Neural progenitor cell (in vitro differentiated cells): ENCODE measurements at regions not wholly inside any gene's neighbourhood (a gene's known extent, or its start where the extent isn't known, plus 50 kb on each side); places are given as distances from the start of the nearest gene placed in this dataset.
A peak's percentile ranks its signal among the peaks of the same experiment; 100 is the strongest.

Source experiments
- DNase-seq: peaks from one replicate; pipeline ENCODE4 v3.0.0-alpha.2; 2016; ENCODE audit warnings: low spot score
- H2AFZ ChIP-seq: fragments of 200-600 bp; sonication (generic); replicated peaks from 2 replicates; pipeline ENCODE4 v1.6.1; 2016; ENCODE audit warnings: antibody characterized with exemption
- H3F3A ChIP-seq: fragments of 200-600 bp; sonication (generic); 2 replicates; pipeline ENCODE4 v1.6.1; 2016; ENCODE audit warnings: antibody characterized with exemption, low read depth
- H3K27ac ChIP-seq: fragments of 200-600 bp; sonication (generic); 2 replicates; pipeline ENCODE4 v1.5.1; 2016; ENCODE audit warnings: mild to moderate bottlenecking
- H3K27me3 ChIP-seq: fragments of 200-600 bp; sonication (generic); 2 replicates; pipeline ENCODE4 v1.6.1; 2016; ENCODE audit warnings: mild to moderate bottlenecking, moderate library complexity
- H3K36me3 ChIP-seq: fragments of 200-600 bp; sonication (generic); 2 replicates; pipeline ENCODE4 v1.5.1; 2016
- H3K4me1 ChIP-seq: fragments of 200-600 bp; sonication (generic); 2 replicates; pipeline ENCODE4 v1.6.1; 2016; ENCODE audit warnings: mixed run types
- H3K4me2 ChIP-seq: fragments of 200-600 bp; sonication (generic); 2 replicates; pipeline ENCODE4 v1.6.1; 2016
- H3K4me3 ChIP-seq: fragments of 200-600 bp; sonication (generic); 2 replicates; pipeline ENCODE4 v1.5.1; 2016
- H3K79me2 ChIP-seq: fragments of 200-600 bp; sonication (generic); 2 replicates; pipeline ENCODE4 v1.6.1; 2016; ENCODE audit warnings: low read depth
- H3K9ac ChIP-seq: fragments of 200-600 bp; sonication (generic); 2 replicates; pipeline ENCODE4 v1.6.1; 2016
- H3K9me3 ChIP-seq: fragments of 200-600 bp; sonication (generic); 2 replicates; pipeline ENCODE4 v1.5.1; 2016; ENCODE audit warnings: low read depth
- H4K20me1 ChIP-seq: fragments of 200-600 bp; sonication (generic); 2 replicates; pipeline ENCODE4 v1.6.1; 2016; ENCODE audit warnings: low read depth
- H3K27ac Mint-ChIP-seq: 3 replicates; pipeline ENCODE4 v1.8.0; 2021; ENCODE audit warnings: mixed read lengths
- H3K27me3 Mint-ChIP-seq: 2 replicates; pipeline ENCODE4 v1.8.0; 2022; ENCODE audit warnings: low read depth, mild to moderate bottlenecking, inconsistent platforms, moderate library complexity, mixed read lengths; ENCODE audit not compliant: insufficient read depth
- H3K36me3 Mint-ChIP-seq: 3 replicates; pipeline ENCODE4 v1.8.0; 2021; ENCODE audit warnings: mixed read lengths
- H3K4me1 Mint-ChIP-seq: 3 replicates; pipeline ENCODE4 v1.8.0; 2021; ENCODE audit warnings: mixed read lengths
- H3K4me3 Mint-ChIP-seq: 3 replicates; pipeline ENCODE4 v1.8.0; 2021; ENCODE audit warnings: mild to moderate bottlenecking, moderate library complexity, mixed read lengths
- H3K9me3 Mint-ChIP-seq: 3 replicates; pipeline ENCODE4 v1.8.0; 2020; ENCODE audit warnings: mixed read lengths
- EZH2 ChIP-seq: fragments of 200-600 bp; sonication (generic); IDR thresholded peaks from 2 replicates; pipeline ENCODE4 v1.6.1; 2017; ENCODE audit warnings: antibody characterized with exemption, mild to moderate bottlenecking, moderate library complexity
- EZH2phosphoT487 ChIP-seq: fragments of 200-600 bp; sonication (generic); IDR thresholded peaks from 2 replicates; pipeline ENCODE4 v1.6.1; 2017; ENCODE audit warnings: antibody characterized with exemption
- TF ChIP-seq, protein P1 (sequence below): fragments of 200-600 bp; sonication (generic); IDR thresholded peaks from 2 replicates; pipeline ENCODE4 v1.5.1; 2017; ENCODE audit warnings: antibody characterized with exemption, mild to moderate bottlenecking

DNA sequence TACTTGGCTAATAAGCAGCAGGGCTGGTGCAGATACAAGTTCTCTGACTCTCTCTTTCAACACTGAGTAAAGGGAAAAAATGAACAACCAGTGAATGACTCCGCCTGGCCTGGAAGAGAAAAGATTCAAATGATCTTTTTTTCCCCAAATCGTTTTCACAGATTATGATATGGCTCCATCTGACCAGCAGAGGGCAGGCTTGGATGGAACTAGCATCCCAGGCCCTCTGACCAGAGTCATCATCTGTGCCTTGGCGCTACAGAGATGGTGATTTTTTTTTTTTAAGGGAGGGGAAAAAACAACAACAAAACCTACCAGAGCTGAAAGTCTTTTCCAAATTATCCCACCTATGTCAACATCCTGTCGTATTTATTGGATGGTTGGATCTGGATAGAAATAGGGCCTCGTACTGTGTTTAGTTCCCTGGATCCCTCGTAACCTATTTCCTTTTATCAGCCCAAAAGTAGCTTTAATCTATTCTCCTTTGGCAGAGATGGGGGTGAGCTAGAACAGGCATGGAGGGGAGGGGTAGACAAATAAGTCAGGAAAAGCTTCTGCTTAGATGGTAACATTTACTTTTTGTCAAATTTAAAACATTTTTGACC lies 69.7 kb downstream of the PRSS23 start:
- Histone ChIP-seq H3K4me1 (peaks cover 3% of the 10 kb centered on the region), H3K79me2 (no peaks in the 10 kb centered on the region), H3K27me3 (no peaks in the 10 kb centered on the region), H4K20me1 (no peaks in the 10 kb centered on the region), H3K36me3 (no peaks in the 10 kb centered on the region), H3F3A (no peaks in the 10 kb centered on the region), H3K4me3 (no peak overlapping the region), H2AFZ (no peak overlapping the region), H3K27ac (no peak overlapping the region), H3K9ac (no peak overlapping the region), H3K9me3 (no peaks in the 10 kb centered on the region), H3K4me2 (no peak overlapping the region)
- H3K27me3 Mint-ChIP-seq, result no peaks in the 10 kb centered on the region
- H3K4me3 Mint-ChIP-seq, result no peak overlapping the region
- TF ChIP-seq, protein P1, sequence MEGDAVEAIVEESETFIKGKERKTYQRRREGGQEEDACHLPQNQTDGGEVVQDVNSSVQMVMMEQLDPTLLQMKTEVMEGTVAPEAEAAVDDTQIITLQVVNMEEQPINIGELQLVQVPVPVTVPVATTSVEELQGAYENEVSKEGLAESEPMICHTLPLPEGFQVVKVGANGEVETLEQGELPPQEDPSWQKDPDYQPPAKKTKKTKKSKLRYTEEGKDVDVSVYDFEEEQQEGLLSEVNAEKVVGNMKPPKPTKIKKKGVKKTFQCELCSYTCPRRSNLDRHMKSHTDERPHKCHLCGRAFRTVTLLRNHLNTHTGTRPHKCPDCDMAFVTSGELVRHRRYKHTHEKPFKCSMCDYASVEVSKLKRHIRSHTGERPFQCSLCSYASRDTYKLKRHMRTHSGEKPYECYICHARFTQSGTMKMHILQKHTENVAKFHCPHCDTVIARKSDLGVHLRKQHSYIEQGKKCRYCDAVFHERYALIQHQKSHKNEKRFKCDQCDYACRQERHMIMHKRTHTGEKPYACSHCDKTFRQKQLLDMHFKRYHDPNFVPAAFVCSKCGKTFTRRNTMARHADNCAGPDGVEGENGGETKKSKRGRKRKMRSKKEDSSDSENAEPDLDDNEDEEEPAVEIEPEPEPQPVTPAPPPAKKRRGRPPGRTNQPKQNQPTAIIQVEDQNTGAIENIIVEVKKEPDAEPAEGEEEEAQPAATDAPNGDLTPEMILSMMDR, result peak; percentile 87
- TF ChIP-seq EZH2, result no peak
- H3K9me3 Mint-ChIP-seq, result no peaks in the 10 kb centered on the region
- no peaks in the 10 kb centered on the region for H3K36me3 Mint-ChIP-seq
- peaks cover 3% of the 10 kb centered on the region for H3K4me1 Mint-ChIP-seq
- H3K27ac Mint-ChIP-seq, result no peak overlapping the region
- DNase-seq, result peak; percentile 79

DNA sequence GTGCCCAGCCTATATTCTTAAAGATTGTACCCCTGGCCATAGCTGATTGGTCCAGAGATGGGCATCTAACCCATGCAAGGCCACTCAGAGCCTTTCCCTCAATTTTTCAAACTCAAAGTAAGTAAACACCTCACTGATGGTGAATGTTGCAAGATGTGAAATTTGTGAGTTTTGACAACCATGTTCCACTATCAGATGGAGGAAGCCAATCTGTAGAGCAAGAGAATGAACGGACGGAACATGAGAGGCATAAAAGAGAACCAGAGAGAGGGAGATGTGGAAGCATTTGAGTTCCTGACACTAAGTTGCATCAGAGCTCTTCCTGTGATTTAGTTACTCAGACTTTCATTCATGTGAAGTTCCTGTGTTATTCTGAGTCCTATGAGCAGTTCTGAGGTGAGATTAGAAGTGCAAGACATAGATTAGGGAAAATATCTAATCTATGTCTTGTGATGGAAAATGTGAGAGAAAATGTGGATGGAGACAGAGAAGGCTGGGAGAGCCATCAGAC lies 73.3 kb downstream of the PRSS23 start:
- no peak overlapping the region for H3K4me2 ChIP-seq
- no peaks in the 10 kb centered on the region for H3F3A ChIP-seq
- peaks cover 3% of the 10 kb centered on the region for H3K4me1 ChIP-seq
- H2AFZ ChIP-seq, result no peak overlapping the region
- H3K9ac ChIP-seq, result no peak overlapping the region
- Mint-ChIP-seq H3K36me3 (peaks cover 3% of the 10 kb centered on the region), H3K27ac (no peak overlapping the region), H3K4me3 (no peak overlapping the region), H3K4me1 (peaks cover 3% of the 10 kb centered on the region), H3K9me3 (peaks cover 8% of the 10 kb centered on the region), H3K27me3 (peaks cover 9% of the 10 kb centered on the region)
- no peaks in the 10 kb centered on the region for H3K36me3 ChIP-seq
- H3K4me3 ChIP-seq, result no peak overlapping the region
- no peaks in the 10 kb centered on the region for H3K79me2 ChIP-seq
- H3K27me3 ChIP-seq, result no peaks in the 10 kb centered on the region
- no peak overlapping the region for H3K27ac ChIP-seq
- H3K9me3 ChIP-seq, result peaks cover 7% of the 10 kb centered on the region
- H4K20me1 ChIP-seq, result no peaks in the 10 kb centered on the region
- DNase-seq, result no peak
- TF ChIP-seq EZH2phosphoT487, result no peak
- TF ChIP-seq, protein P1, result no peak

- Histone ChIP-seq H3K27ac (no peak overlapping the region), H3K4me3 (no peak overlapping the region), H4K20me1 (no peaks in the 10 kb centered on the region), H3K79me2 (no peaks in the 10 kb centered on the region), H3K4me1 (peaks cover 3% of the 10 kb centered on the region), H3K9ac (no peak overlapping the region), H3K36me3 (no peaks in the 10 kb centered on the region), H3K9me3 (peaks cover 7% of the 10 kb centered on the region), H2AFZ (no peak overlapping the region), H3K27me3 (no peaks in the 10 kb centered on the region), H3K4me2 (no peak overlapping the region), H3F3A (no peaks in the 10 kb centered on the region)
- no peak overlapping the region for H3K4me3 Mint-ChIP-seq
- no peak for TF ChIP-seq EZH2
- TF ChIP-seq, protein P1, result no peak
- no peak for TF ChIP-seq EZH2phosphoT487
- H3K27me3 Mint-ChIP-seq, result peaks cover 9% of the 10 kb centered on the region
- no peak overlapping the region for H3K27ac Mint-ChIP-seq
- peaks cover 3% of the 10 kb centered on the region for H3K4me1 Mint-ChIP-seq
- H3K9me3 Mint-ChIP-seq, result peaks cover 8% of the 10 kb centered on the region
- DNase-seq, result no peak
- peaks cover 3% of the 10 kb centered on the region for H3K36me3 Mint-ChIP-seq
Measured at GRCh38 chr11:86874304-86875056, 74.1 kb downstream of the PRSS23 start.
